K562 (cell line): ENCODE measurements at regions not wholly inside any gene's neighbourhood (a gene's known extent, or its start where the extent isn't known, plus 50 kb on each side); places are given as distances from the start of the nearest gene placed in this dataset.

ENCODE experiments used
- CHD7 ChIP-seq: fragments of 200-600 bp; sonication (generic); IDR thresholded peaks from one replicate; pipeline ENCODE4 v1.6.1; 2012; ENCODE audit warnings: mild to moderate bottlenecking, low read depth, low read length, inconsistent platforms
- EZH2 ChIP-seq: IDR thresholded peaks from 2 replicates; pipeline ENCODE4 v1.6.1; 2012; ENCODE audit warnings: low read depth, mild to moderate bottlenecking, inconsistent platforms, low read length, borderline replicate concordance
- RAD21 ChIP-seq, 2 experiments: fragments of 250-450 bp in 1 of 2; fragments of 450-650 bp in 1 of 2; sonication (Bioruptor Pico) in 1 of 2; formaldehyde crosslinking in 1 of 2; IDR thresholded peaks in 1 of 2; conservative IDR thresholded peaks in 1 of 2; 2 replicates each; pipeline versions ENCODE4 v1.4.0 to v1.8.0; 2020 to 2022; ENCODE audit warnings: mild to moderate bottlenecking in 2 of 2, moderate library complexity in 1 of 2
- REST ChIP-seq, 2 experiments: fragments of 450-650 bp; formaldehyde crosslinking in 1 of 2; IDR thresholded peaks; 2 replicates each; pipeline versions ENCODE4 v1.4.0 to v1.6.1; 2014 to 2020; ENCODE audit warnings: mild to moderate bottlenecking in 2 of 2, borderline replicate concordance in 1 of 2, low read depth in 1 of 2
- ZNF431 ChIP-seq: sonication (generic); formaldehyde crosslinking; IDR thresholded peaks from 2 replicates; pipeline ENCODE4 v1.8.0; 2022; ENCODE audit warnings: mild to moderate bottlenecking, missing genetic modification reagents
- ZNF77 ChIP-seq: fragments of 250-450 bp; sonication (Bioruptor Pico); IDR thresholded peaks from 2 replicates; pipeline ENCODE4 v1.5.0; 2020

- no peak for TF ChIP-seq EZH2
- TF ChIP-seq RAD21 (CRISPR knock-in tag; conservative IDR thresholded peaks at IDR 0.05 in 1 of 2, IDR thresholded peaks at IDR 0.05 in 1 of 2) = no peak
- TF ChIP-seq ZNF431 (CRISPR knock-in tag) = no peak
- no peak for TF ChIP-seq REST (IDR thresholded peaks at IDR 0.05; ENCODE audit: borderline replicate concordance)
- no peak for TF ChIP-seq REST (CRISPR knock-in tag; IDR thresholded peaks at IDR 0.05; ENCODE audit: low read depth)
- TF ChIP-seq ZNF77 (CRISPR knock-in tag) = no peak
- no peak for TF ChIP-seq CHD7
Observed at GRCh38 chr22:47740109-47740805, 977.8 kb downstream of the TBC1D22A start.
